ENCODE measurements at regions not wholly inside any gene's neighbourhood (a gene's known extent, or its start where the extent isn't known, plus 50 kb on each side); places are given as distances from the start of the nearest gene placed in this dataset.

DNA sequence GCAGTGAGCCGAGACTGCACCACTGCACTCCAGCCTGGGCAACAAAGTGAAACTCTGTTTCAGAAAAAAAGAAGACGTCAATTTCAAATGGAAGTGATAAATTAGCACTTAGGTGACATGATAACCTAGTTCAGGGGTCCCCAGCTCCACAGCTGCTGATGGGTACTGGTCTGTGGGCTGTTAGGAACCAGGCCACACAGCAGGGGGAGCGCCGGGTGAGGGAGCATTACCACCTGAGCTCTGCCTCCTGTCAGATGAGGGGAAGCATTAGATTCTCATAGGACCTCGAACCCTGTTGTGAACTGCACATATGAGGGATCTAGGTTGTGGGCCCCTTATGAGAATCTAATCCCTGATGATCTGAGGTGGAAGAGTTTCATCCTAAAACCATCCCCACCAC lies 253.0 kb downstream of the FOXL1 start:
- FAIRE-seq (no peak), DNase-seq (ENCODE audit: insufficient read length, low spot score) (no peak)
- TF ChIP-seq, protein P1, sequence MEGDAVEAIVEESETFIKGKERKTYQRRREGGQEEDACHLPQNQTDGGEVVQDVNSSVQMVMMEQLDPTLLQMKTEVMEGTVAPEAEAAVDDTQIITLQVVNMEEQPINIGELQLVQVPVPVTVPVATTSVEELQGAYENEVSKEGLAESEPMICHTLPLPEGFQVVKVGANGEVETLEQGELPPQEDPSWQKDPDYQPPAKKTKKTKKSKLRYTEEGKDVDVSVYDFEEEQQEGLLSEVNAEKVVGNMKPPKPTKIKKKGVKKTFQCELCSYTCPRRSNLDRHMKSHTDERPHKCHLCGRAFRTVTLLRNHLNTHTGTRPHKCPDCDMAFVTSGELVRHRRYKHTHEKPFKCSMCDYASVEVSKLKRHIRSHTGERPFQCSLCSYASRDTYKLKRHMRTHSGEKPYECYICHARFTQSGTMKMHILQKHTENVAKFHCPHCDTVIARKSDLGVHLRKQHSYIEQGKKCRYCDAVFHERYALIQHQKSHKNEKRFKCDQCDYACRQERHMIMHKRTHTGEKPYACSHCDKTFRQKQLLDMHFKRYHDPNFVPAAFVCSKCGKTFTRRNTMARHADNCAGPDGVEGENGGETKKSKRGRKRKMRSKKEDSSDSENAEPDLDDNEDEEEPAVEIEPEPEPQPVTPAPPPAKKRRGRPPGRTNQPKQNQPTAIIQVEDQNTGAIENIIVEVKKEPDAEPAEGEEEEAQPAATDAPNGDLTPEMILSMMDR (IDR thresholded peaks at IDR 0.05; ENCODE audit: insufficient read depth, missing control alignments), result no peak

DNA sequence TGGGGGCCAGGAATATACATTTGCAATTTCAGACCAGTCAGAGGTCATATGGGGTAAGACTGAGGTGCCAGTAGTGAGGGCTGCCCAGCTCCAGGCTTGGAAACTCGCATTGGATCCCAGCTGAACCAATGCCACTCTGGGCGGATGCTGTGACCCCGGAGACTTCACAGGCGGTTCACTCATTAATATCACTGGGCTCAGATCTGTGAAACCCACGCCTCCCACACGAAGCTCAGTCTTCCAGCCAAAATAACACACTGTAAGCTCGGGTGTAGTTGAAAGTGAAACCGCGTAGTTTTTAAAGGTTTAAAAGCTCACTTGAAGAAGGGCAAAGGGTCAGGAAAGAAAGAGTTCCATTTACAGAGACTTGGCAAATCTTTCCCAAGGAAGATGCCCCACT lies 254.8 kb downstream of the FOXL1 start:
- DNase-seq (ENCODE audit: insufficient read length, low spot score) (no peak), FAIRE-seq (no peak)
- TF ChIP-seq, protein P1 (IDR thresholded peaks at IDR 0.05; ENCODE audit: insufficient read depth, missing control alignments), result no peak

DNA sequence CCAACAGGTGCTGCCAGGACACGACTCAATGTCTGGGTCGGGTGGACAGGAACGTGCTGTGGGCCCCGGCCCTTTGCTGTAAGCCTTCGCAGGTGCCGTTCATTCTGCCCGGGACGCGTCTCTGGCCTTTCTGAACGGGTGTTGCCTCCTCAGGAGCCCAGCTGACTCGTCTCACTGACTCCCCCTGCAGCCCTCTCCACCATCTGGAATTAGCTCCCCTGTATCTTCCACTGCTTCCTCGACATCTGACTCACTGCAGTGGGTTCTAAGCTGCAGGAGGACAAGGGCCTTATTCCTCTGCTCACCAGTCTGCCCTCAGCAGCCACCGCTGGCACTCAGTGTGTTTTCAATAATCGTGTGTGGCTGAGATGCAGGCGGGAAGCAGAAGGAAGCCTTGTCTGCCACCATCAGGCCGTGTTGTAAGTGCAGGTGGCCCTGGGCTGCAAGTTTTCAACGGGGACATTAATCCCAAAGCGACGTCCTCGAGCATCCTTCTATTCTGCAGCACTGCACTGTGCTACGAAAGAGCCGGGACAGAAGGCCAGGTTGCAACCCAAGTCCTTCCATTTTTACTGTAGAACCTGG lies 256.2 kb downstream of the FOXL1 start:
- DNase-seq (ENCODE audit: insufficient read length, low spot score) (no peak), FAIRE-seq (no peak)
- TF ChIP-seq, protein P1 (IDR thresholded peaks at IDR 0.05; ENCODE audit: insufficient read depth, missing control alignments), result no peak

DNA sequence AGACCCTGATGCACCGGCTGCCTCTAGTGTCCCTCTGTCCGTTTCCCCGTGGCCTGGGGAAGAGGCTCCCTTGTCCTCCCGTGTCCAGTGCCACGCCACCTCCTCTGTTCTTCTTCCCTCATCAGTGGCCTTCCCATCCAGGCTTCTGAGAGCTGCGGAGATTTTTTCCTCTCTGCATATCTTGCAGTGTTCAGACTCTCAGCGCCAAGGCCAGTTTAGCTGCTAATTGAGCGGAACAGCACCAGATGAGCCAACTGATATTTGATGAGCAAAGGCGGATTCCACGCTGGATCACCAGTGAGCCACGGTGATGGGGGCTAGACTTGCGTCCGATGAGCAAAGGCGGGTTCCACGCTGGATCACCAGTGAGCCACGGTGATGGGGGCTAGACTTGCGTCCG lies 257.6 kb downstream of the FOXL1 start:
- FAIRE-seq, result no peak
- TF ChIP-seq, protein P1 (IDR thresholded peaks at IDR 0.05; ENCODE audit: insufficient read depth, missing control alignments), result no peak
- DNase-seq (ENCODE audit: insufficient read length, low spot score), result no peak

DNA sequence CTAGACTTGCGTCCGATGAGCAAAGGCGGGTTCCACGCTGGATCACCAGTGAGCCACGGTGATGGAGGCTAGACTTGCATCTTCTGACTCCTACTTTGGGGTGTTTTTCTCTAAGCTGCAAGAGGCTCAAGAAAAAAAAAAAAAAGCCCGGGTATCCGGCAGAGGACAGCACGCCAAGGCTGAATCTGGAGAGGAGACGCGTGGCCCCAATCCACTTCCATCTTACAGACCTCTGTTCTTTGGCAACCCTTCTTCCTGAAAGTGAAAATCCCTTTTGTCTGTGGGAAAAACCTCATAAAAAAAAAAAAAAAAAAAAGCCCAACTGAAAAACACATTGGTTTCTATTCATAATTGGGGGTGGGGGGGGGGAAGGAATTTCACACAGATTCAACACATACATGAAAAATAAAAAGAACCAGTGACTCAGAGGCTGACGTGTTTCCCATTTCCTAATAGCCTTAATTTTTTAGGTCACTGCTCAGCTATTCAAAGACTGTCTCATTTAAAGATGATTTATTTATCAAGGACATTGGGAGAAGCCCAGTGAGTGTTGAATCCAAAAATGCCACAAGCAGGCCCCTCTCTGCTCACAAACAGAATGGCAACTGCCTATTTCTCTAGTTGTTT lies 258.3 kb downstream of the FOXL1 start:
- TF ChIP-seq, protein P1 (IDR thresholded peaks at IDR 0.05; ENCODE audit: insufficient read depth, missing control alignments), result no peak
- FAIRE-seq (no peak), DNase-seq (ENCODE audit: insufficient read length, low spot score) (no peak)

DNA sequence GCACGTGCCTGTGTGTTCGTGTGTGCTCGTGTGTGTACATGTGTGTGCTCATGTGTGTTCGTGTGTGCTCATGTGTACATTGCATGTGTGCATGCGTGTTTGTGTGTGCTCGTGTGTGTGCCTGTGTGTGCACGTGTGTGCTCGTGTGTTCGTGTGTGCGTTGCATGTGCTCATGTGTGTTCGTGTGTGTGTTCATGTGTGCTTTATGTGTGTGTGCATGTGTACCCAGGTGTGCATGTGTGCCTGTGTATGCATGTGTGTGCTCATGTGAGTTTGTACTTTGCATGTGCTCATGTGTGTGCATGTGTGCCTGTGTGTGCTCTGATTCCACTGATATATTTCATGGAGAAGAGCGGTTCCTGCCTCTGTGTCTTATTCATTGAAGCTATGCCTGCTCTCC lies 265.5 kb downstream of the FOXL1 start:
- TF ChIP-seq, protein P1 (IDR thresholded peaks at IDR 0.05; ENCODE audit: insufficient read depth, missing control alignments), result no peak
- FAIRE-seq (no peak), DNase-seq (ENCODE audit: insufficient read length, low spot score) (no peak)

DNA sequence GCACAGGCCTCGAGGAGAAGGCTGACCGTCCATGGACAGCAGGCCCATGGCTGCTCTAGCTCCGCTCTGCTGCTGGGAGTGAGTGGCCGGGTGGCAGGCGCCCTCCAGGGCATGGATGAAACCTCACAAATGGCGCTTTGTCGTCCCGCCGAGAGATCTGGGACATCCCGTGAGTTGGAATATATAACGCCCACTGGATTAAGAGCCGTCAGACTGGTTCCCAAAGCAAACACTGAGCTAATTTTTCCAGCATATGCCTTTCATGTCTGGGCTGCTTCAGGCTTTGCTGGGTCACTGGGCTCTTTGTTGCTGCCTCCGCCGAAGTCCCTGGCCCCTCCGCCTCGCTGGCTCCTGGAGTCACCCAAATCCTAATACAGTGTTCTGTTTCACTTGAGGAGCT lies 266.3 kb downstream of the FOXL1 start:
- FAIRE-seq, result no peak
- no peak for DNase-seq (ENCODE audit: insufficient read length, low spot score)
- TF ChIP-seq, protein P1 (IDR thresholded peaks at IDR 0.05; ENCODE audit: insufficient read depth, missing control alignments), result no peak

Measured in D721Med (cell line).